H1 (cell line): ENCODE measurements at regions not wholly inside any gene's neighbourhood (a gene's known extent, or its start where the extent isn't known, plus 50 kb on each side); places are given as distances from the start of the nearest gene placed in this dataset.

ENCODE experiments used
- CTCF ChIA-PET: fragments of 300-600 bp; sonication (Branson Sonifier 250); formaldehyde crosslinking; loops from one replicate; lab custom pipeline; 2021; ENCODE audit not compliant: partially characterized antibody; lab: Charles Lee
- POLR2A ChIA-PET: fragments of 300-600 bp; sonication (Branson Sonifier 250); formaldehyde crosslinking; loops from one replicate; lab custom pipeline; 2021; ENCODE audit warnings: inconsistent platforms; ENCODE audit not compliant: partially characterized antibody; lab: Charles Lee
- DNase-seq, 2 experiments: peaks; one replicate each; pipeline versions ENCODE4 v3.0.0 to v3.0.0-alpha.2; 2010 to 2022; ENCODE audit warnings: low spot score in 2 of 2, low read depth in 1 of 2, mixed read lengths in 1 of 2
- FAIRE-seq: peaks from 2 replicates; lab custom pipeline; 2011; peaks lifted over from hg19 to GRCh38; lab: Jason Lieb, UNC
- H2AFZ ChIP-seq: 2 replicates; pipeline ENCODE4 v1.8.1; 2012; ENCODE audit warnings: low read length, inconsistent platforms
- H2AK5ac ChIP-seq: 2 replicates; pipeline ENCODE4 v1.6.1; 2013; ENCODE audit warnings: low read depth, low read length
- H2BK120ac ChIP-seq: replicated peaks from 2 replicates; pipeline ENCODE3; 2013; ENCODE audit warnings: low read depth, low read length, inconsistent platforms
- H2BK12ac ChIP-seq: 2 replicates; pipeline ENCODE4 v1.6.1; 2013; ENCODE audit warnings: low read depth, low read length
- H2BK15ac ChIP-seq: 2 replicates; pipeline ENCODE4 v1.6.1; 2013; ENCODE audit warnings: low read length
- H2BK20ac ChIP-seq: 2 replicates; pipeline ENCODE4 v1.6.1; 2013; ENCODE audit warnings: low read length
- H2BK5ac ChIP-seq: 2 replicates; pipeline ENCODE4 v1.6.1; 2013; ENCODE audit warnings: low read depth, low read length
- H3K14ac ChIP-seq: 2 replicates; pipeline ENCODE4 v1.6.1; 2013; ENCODE audit warnings: inconsistent platforms; ENCODE audit not compliant: insufficient read length
- H3K18ac ChIP-seq: 2 replicates; pipeline ENCODE4 v1.6.1; 2013; ENCODE audit warnings: low read length; ENCODE audit errors: extremely low read depth
- H3K23ac ChIP-seq: 2 replicates; pipeline ENCODE4 v1.6.1; 2013; ENCODE audit warnings: inconsistent platforms; ENCODE audit not compliant: insufficient read length
- H3K23me2 ChIP-seq: 2 replicates; pipeline ENCODE4 v1.6.1; 2013; ENCODE audit warnings: low read depth, low read length
- H3K27ac ChIP-seq: 2 replicates; pipeline ENCODE4 v1.6.1; 2011; ENCODE audit warnings: low read depth, low read length, inconsistent platforms
- H3K27me3 ChIP-seq, 4 experiments: replicated peaks in 1 of 4; 1 replicate in 1 of 4; 2 replicates in 3 of 4; pipeline versions ENCODE4 v1.6.1 to v1.8.1; 2011 to 2013; ENCODE audit warnings: low read length in 3 of 4, mild to moderate bottlenecking in 3 of 4, inconsistent platforms in 2 of 4, mixed read lengths in 2 of 4, moderate library complexity in 1 of 4; ENCODE audit not compliant: control insufficient read depth in 3 of 4, insufficient read depth in 3 of 4; ENCODE audit errors: extremely low read depth in 1 of 4
- H3K36me3 ChIP-seq, 4 experiments: 2 replicates each; pipeline versions ENCODE4 v1.6.1 to v1.8.1; 2011 to 2013; ENCODE audit warnings: mild to moderate bottlenecking in 4 of 4, low read length in 3 of 4, moderate library complexity in 2 of 4, control low read depth in 1 of 4, inconsistent platforms in 1 of 4; ENCODE audit not compliant: insufficient read depth in 4 of 4, control insufficient read depth in 2 of 4
- H3K4ac ChIP-seq: replicated peaks from 2 replicates; pipeline ENCODE3; 2013; ENCODE audit warnings: low read length, low read depth, mixed read lengths, inconsistent platforms; ENCODE audit not compliant: insufficient read length
- H3K4me1 ChIP-seq, 4 experiments: replicated peaks in 1 of 4; 1 replicate in 1 of 4; 2 replicates in 3 of 4; pipeline versions ENCODE4 v1.6.1 to v1.8.1; 2011 to 2013; ENCODE audit warnings: low read length in 3 of 4, inconsistent platforms in 2 of 4, mixed read lengths in 1 of 4; ENCODE audit not compliant: insufficient read depth in 4 of 4, control insufficient read depth in 3 of 4
- H3K4me2 ChIP-seq, 2 experiments: 2 replicates each; pipeline versions ENCODE4 v1.6.1 to v1.8.1; 2011 to 2013; ENCODE audit warnings: low read depth in 2 of 2, low read length in 2 of 2, control low read depth in 1 of 2, inconsistent platforms in 1 of 2, mild to moderate bottlenecking in 1 of 2; ENCODE audit not compliant: insufficient read depth in 1 of 2
- H3K4me3 ChIP-seq, 4 experiments: fragments of 200-600, 300-600 bp in 1 of 4; sonication (generic), shearing (Covaris generic), sonication (Bioruptor Twin) in 1 of 4; 2 replicates each; pipeline versions ENCODE4 v1.5.1 to v1.8.1; 2011 to 2016; ENCODE audit warnings: low read length in 4 of 4, low read depth in 3 of 4, control low read depth in 2 of 4, inconsistent platforms in 2 of 4, mild to moderate bottlenecking in 2 of 4, mixed read lengths in 1 of 4, moderate library complexity in 1 of 4; ENCODE audit not compliant: insufficient read depth in 2 of 4; ENCODE audit errors: extremely low read depth in 1 of 4
- H3K56ac ChIP-seq: replicated peaks from 2 replicates; pipeline ENCODE3; 2013; ENCODE audit warnings: low read depth, mild to moderate bottlenecking, mixed read lengths, low read length, inconsistent platforms; ENCODE audit not compliant: insufficient read length
- H3K79me1 ChIP-seq: 2 replicates; pipeline ENCODE4 v1.6.1; 2013; ENCODE audit warnings: low read depth, low read length, control low read depth
- H3K79me2 ChIP-seq, 2 experiments: 2 replicates each; pipeline versions ENCODE4 v1.6.1 to v1.8.1; 2012 to 2013; ENCODE audit warnings: low read length in 2 of 2, mild to moderate bottlenecking in 2 of 2, inconsistent platforms in 1 of 2; ENCODE audit not compliant: insufficient read depth in 2 of 2, control insufficient read depth in 1 of 2
- H3K9ac ChIP-seq, 4 experiments: replicated peaks in 1 of 4; 1 replicate in 1 of 4; 2 replicates in 3 of 4; pipeline versions ENCODE4 v1.6.1 to v1.8.1; 2011 to 2013; ENCODE audit warnings: low read depth in 3 of 4, low read length in 3 of 4, control low read depth in 2 of 4, mild to moderate bottlenecking in 2 of 4, moderate library complexity in 2 of 4, inconsistent platforms in 1 of 4; ENCODE audit errors: extremely low read depth in 1 of 4
- H3K9me3 ChIP-seq, 2 experiments: 2 replicates each; pipeline versions ENCODE4 v1.6.1 to v1.8.1; 2012 to 2013; ENCODE audit warnings: mild to moderate bottlenecking in 2 of 2, moderate library complexity in 2 of 2, control low read depth in 1 of 2, inconsistent platforms in 1 of 2, low read depth in 1 of 2, low read length in 1 of 2, mixed read lengths in 1 of 2; ENCODE audit not compliant: insufficient read depth in 2 of 2
- H4K20me1 ChIP-seq, 2 experiments: replicated peaks in 1 of 2; 2 replicates each; pipeline versions ENCODE3 to v1.8.1; 2011 to 2013; ENCODE audit warnings: inconsistent platforms in 2 of 2, low read length in 2 of 2, mild to moderate bottlenecking in 1 of 2; ENCODE audit not compliant: insufficient read depth in 2 of 2, control insufficient read depth in 1 of 2
- H4K5ac ChIP-seq: 2 replicates; pipeline ENCODE4 v1.6.1; 2013; ENCODE audit warnings: low read length, low read depth, mixed read lengths, inconsistent platforms; ENCODE audit not compliant: insufficient read length
- H4K8ac ChIP-seq: 2 replicates; pipeline ENCODE4 v1.8.0; 2013; ENCODE audit warnings: mild to moderate bottlenecking, moderate library complexity, low read length, inconsistent platforms; ENCODE audit not compliant: insufficient read depth; ENCODE audit errors: extremely low read depth
- H4K91ac ChIP-seq: replicated peaks from 2 replicates; pipeline ENCODE3; 2013; ENCODE audit warnings: low read length, mixed read lengths, inconsistent platforms; ENCODE audit not compliant: insufficient read length
- CBX5 ChIP-seq: fragments of 300-800, 300-1000 bp; sonication (generic); IDR thresholded peaks from 2 replicates; pipeline ENCODE4 v1.7.1; 2016; ENCODE audit warnings: antibody characterized with exemption, low read length, low read depth
- CHD1 ChIP-seq: IDR thresholded peaks from 2 replicates; pipeline ENCODE4 v1.6.1; 2012; ENCODE audit warnings: low read depth, low read length, improper control_type of control experiment
- KDM1A ChIP-seq: fragments of 200-600, 300-600 bp; sonication (generic); IDR thresholded peaks from 2 replicates; pipeline ENCODE4 v1.7.1; 2016; ENCODE audit warnings: mild to moderate bottlenecking, low read length, borderline replicate concordance
- RAD21 ChIP-seq, 2 experiments: IDR thresholded peaks in 1 of 2; conservative IDR thresholded peaks in 1 of 2; 2 replicates each; pipeline ENCODE4 v1.6.1; 2011; ENCODE audit warnings: low read depth in 2 of 2, low read length in 2 of 2, improper control_type of control experiment in 1 of 2, inconsistent platforms in 1 of 2, mild to moderate bottlenecking in 1 of 2, moderate library complexity in 1 of 2
- SIN3A ChIP-seq, 2 experiments: IDR thresholded peaks in 1 of 2; conservative IDR thresholded peaks in 1 of 2; 2 replicates each; pipeline ENCODE4 v1.6.1; 2011 to 2012; ENCODE audit warnings: low read length in 2 of 2, improper control_type of control experiment in 1 of 2, low read depth in 1 of 2, mild to moderate bottlenecking in 1 of 2
- SRF ChIP-seq: IDR thresholded peaks from 2 replicates; pipeline ENCODE4 v1.6.1; 2011; ENCODE audit warnings: mild to moderate bottlenecking, low read depth, low read length, moderate library complexity
- YY1 ChIP-seq: IDR thresholded peaks from 2 replicates; pipeline ENCODE4 v1.6.1; 2011; ENCODE audit warnings: low read depth, mild to moderate bottlenecking, low read length
- WGBS, 2 experiments: shearing (Covaris generic) in 1 of 2; methylation state at CpG; one replicate each; pipeline versions ENCODE4 v1.1.6 to v1.1.7; 2013 to 2015; ENCODE audit warnings: low lambda C conversion rate in 2 of 2, mixed read lengths in 2 of 2, inconsistent platforms in 1 of 2, low coverage in 1 of 2, missing lambda C conversion rate in 1 of 2; ENCODE audit not compliant: insufficient replicate concordance in 2 of 2, insufficient coverage in 1 of 2, insufficient read length in 1 of 2; ENCODE audit errors: extremely low coverage in 1 of 2, missing lambda C conversion rate in 1 of 2; 5-methylcytosine and 5-hydroxymethylcytosine counted together

DNA sequence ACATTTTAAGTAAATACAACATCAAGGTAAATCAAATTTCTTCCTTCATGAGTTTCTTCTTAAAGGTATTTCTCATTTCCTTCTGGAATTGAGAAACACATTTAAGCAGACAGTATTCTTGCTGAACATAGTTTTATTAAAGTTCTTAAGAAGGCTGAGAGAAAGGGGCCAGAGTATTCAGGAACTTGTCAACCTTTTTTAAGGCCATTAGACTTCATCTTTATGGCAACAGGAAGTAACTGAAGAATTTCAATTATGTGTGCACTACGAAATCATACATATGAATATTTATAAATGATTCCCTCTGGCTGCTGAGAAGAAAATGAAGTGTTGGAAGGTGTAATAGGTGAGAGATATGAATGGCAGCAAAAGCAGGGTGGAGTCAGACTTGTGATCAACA is 829.4 kb upstream of the DPPA4 start:
- Histone ChIP-seq H4K20me1 (no peaks in the 10 kb centered on the region), H3K23ac (no peak overlapping the region), H3K79me1 (no peaks in the 10 kb centered on the region), H2BK12ac (no peak overlapping the region), H2BK5ac (no peak overlapping the region), H3K4me1 (peaks cover 0 to 8% (median 0%) of the 10 kb centered on the region in 4 experiments; a peak in 4 of 7 replicates), H3K27ac (no peak overlapping the region), H2AK5ac (no peak overlapping the region), H3K4ac (no peak overlapping the region), H2AFZ (no peak overlapping the region), H3K79me2 (no peaks in the 10 kb centered on the region), H4K8ac (no peak overlapping the region), H4K91ac (no peak overlapping the region), H3K9ac (no peak overlapping the region), H3K27me3 (peaks cover 0 to 1% (median 0%) of the 10 kb centered on the region in 4 experiments; a peak in 1 of 7 replicates), H3K9me3 (no peaks in the 10 kb centered on the region; a peak in 2 of 4 replicates), H2BK15ac (no peak overlapping the region), H2BK20ac (no peak overlapping the region), H3K14ac (no peak overlapping the region), H3K56ac (no peak overlapping the region), H3K18ac (no peak overlapping the region; the same call in 1 of the 2 replicates), H3K23me2 (no peaks in the 10 kb centered on the region), H4K5ac (no peak overlapping the region), H3K36me3 (no peaks in the 10 kb centered on the region), H3K4me3 (no peak overlapping the region), H3K4me2 (no peak overlapping the region; a peak in 1 of 4 replicates), H2BK120ac (no peak overlapping the region)
- ChIA-PET POLR2A (no interaction called here), CTCF (no interaction called here)
- FAIRE-seq, result no peak
- TF ChIP-seq SIN3A (conservative IDR thresholded peaks at IDR 0.05 in 1 of 2, IDR thresholded peaks at IDR 0.05 in 1 of 2; ENCODE audit: low read depth in 1 of 2, low read length in 2 of 2) (no peak), YY1 (no peak), RAD21 (IDR thresholded peaks at IDR 0.05 in 1 of 2, conservative IDR thresholded peaks at IDR 0.05 in 1 of 2; ENCODE audit: low read depth in 2 of 2, low read length in 2 of 2) (no peak), CHD1 (no peak), CBX5 (no peak), KDM1A (no peak), SRF (no peak)
- WGBS, 2 experiments, result 95% methylated on average over 1 of the region's 1 CpG; no CpG with 5 or more reads in 1 of the 2 experiments
- DNase-seq, result no peak
